ENCODE measurements at regions not wholly inside any gene's neighbourhood (a gene's known extent, or its start where the extent isn't known, plus 50 kb on each side); places are given as distances from the start of the nearest gene placed in this dataset.

GRCh38 chr13:72473321-72473720 lies 254.1 kb downstream of the MZT1 start:
- TF ChIP-seq POLR2A (IDR thresholded peaks at IDR 0.05) (no peak), POLR2AphosphoS5 (IDR thresholded peaks at IDR 0.05) (no peak), CTCF (IDR thresholded peaks at IDR 0.05) (no peak)
